22Rv1 (cell line): ENCODE measurements at regions not wholly inside any gene's neighbourhood (a gene's known extent, or its start where the extent isn't known, plus 50 kb on each side); places are given as distances from the start of the nearest gene placed in this dataset.

Source experiments
- H3K27ac ChIP-seq: fragments of 450-650 bp; 2 replicates; pipeline ENCODE4 v1.5.1; 2017
- CTCF ChIP-seq: fragments of 450-650 bp; IDR thresholded peaks from 2 replicates; pipeline ENCODE4 v1.5.1; 2017; ENCODE audit warnings: mild to moderate bottlenecking
- ZFX ChIP-seq: fragments of 450-650 bp; IDR thresholded peaks from 2 replicates; pipeline ENCODE4 v1.6.1; 2017; ENCODE audit warnings: antibody characterized with exemption, borderline replicate concordance

GRCh38 chr17:73694491-73694890 is 50.2 kb upstream of the SDK2 start:
- no peak for TF ChIP-seq CTCF
- no peak overlapping the region for H3K27ac ChIP-seq

GRCh38 chr17:73695035-73695738 is 50.9 kb upstream of the SDK2 start:
- TF ChIP-seq ZFX, result no peak
- TF ChIP-seq CTCF, result no peak
- H3K27ac ChIP-seq, result no peak overlapping the region

- no peak overlapping the region for H3K27ac ChIP-seq
- TF ChIP-seq ZFX (no peak), CTCF (no peak)
These were observed 52.0 kb upstream of the SDK2 start for GRCh38 chr17:73696251-73696650.

- no peak overlapping the region for H3K27ac ChIP-seq
- TF ChIP-seq CTCF, result no peak
- no peak for TF ChIP-seq ZFX
These were observed 53.6 kb upstream of the SDK2 start for GRCh38 chr17:73697872-73698271.

- no peak for TF ChIP-seq ZFX
- no peak for TF ChIP-seq CTCF
- no peak overlapping the region for H3K27ac ChIP-seq
These were observed 54.7 kb upstream of the SDK2 start for GRCh38 chr17:73698966-73699365.

GRCh38 chr17:73701701-73702100 is 57.5 kb upstream of the SDK2 start:
- no peak overlapping the region for H3K27ac ChIP-seq
- no peak for TF ChIP-seq CTCF
- TF ChIP-seq ZFX, result no peak

- no peak overlapping the region for H3K27ac ChIP-seq
- TF ChIP-seq ZFX (no peak), CTCF (no peak)
These were observed 58.9 kb upstream of the SDK2 start for GRCh38 chr17:73703192-73703591.
